SW 1271 (cell line): ENCODE measurements at regions not wholly inside any gene's neighbourhood (a gene's known extent, or its start where the extent isn't known, plus 50 kb on each side); places are given as distances from the start of the nearest gene placed in this dataset.

Source experiments
- DNase-seq, 2 experiments: peaks; one replicate each; lab custom pipeline; 2025; lab: John Stamatoyannopoulos, UW

GRCh38 chr9:135220601-135221575, 133.4 kb downstream of the OLFM1 start:
- DNase-seq: no peak

DNA sequence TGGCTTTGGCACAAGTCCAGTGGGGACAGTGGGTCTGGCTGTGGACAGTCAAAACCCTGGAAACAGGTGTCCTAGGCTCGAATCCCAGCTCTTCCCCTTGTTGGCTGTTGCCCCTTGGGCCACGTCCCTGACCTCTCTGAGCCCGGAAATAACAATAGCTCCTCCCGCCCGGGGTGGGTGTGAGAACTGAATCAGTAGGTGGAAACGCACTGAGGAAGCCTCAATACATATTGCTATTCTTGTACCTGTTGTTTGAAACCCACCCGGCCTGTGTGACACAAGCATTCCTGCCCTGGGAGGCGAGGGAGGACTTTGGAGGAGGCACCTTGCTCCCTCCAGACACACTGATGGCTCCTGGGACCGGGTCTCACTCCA, 134.1 kb downstream of the OLFM1 start:
- DNase-seq: no peak

GRCh38 chr9:135221951-135222631, 134.6 kb downstream of the OLFM1 start:
- DNase-seq: no peak

- DNase-seq: no peak
Observed at GRCh38 chr9:135222881-135223760, 135.7 kb downstream of the OLFM1 start.

GRCh38 chr9:135223831-135224230, 136.4 kb downstream of the OLFM1 start:
- no peak for DNase-seq

GRCh38 chr9:135224286-135224877, 136.9 kb downstream of the OLFM1 start:
- no peak for DNase-seq

- DNase-seq: no peak
Observed at GRCh38 chr9:135224921-135225541, 137.6 kb downstream of the OLFM1 start.

- DNase-seq: no peak
Observed at GRCh38 chr9:135225619-135226228, 138.3 kb downstream of the OLFM1 start.

- no peak for DNase-seq
Observed at GRCh38 chr9:135226369-135227050, 139.0 kb downstream of the OLFM1 start.

DNA sequence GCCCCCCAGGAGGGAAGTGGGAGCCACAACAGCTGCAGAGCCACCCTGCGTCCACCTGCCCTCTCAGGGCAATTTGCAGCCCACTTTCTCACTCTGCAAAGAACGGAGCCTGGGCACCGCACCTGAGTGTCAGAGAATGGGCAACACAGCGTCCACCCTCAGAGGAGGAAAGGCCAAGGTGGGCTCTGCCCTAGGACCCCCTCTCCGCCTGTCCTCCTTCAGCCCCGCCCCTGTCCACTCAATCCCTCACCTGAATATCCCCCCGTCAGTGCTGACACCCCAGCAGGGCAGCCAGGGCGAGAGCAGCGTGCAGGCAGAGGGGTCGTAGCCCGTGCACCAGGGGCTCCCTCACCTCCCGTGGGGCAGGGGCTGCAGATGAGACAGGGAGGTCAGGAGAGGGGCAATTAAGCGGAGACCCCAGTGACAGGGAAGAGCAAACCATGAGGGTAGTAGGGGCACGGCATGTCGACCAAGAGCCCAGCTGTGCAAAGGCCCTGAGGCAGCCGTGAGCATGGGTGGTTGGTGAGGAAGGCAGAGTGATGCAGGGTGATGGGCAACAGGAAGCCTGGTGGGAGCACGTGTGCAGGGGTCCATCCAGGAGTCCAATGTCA, 140.3 kb downstream of the OLFM1 start:
- no peak for DNase-seq

GRCh38 chr9:135228345-135228982, 141.0 kb downstream of the OLFM1 start:
- no peak for DNase-seq

DNA sequence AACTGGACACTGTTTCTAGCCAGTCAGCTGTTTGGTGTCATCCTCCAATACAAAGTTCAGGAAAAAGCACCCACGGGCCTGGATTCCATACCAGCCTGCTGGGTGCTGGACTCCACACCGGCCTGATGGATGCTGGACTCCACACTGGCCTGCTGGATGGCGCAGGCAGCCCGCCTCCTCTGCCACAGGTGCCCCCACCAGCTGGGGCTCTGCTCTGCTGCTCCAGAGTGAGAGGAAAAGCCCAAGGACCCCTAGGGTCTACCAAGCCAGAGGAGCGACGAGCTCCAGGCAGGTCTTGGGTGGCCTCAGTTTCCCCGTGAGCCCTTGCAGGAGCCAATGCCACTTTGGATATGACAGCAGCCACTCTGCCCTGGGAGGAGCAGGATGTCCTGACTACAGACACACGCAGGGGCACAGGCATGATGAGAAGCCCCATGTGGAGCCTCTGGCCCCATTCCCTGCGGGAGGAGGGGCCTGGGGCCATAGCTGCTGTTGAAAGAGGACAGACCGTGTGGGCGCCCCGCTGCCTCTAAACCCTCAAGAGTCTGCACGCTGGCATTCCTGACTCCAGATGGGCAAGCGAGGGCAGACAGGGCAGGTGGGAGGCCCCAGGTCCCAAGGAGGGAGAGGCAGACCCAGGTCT, 141.6 kb downstream of the OLFM1 start:
- no peak for DNase-seq

- DNase-seq: no peak
Observed at GRCh38 chr9:135229701-135230385, 142.4 kb downstream of the OLFM1 start.

GRCh38 chr9:135230386-135230765, 142.9 kb downstream of the OLFM1 start:
- DNase-seq: no peak

GRCh38 chr9:135230817-135231520, 143.5 kb downstream of the OLFM1 start:
- no peak for DNase-seq

DNA sequence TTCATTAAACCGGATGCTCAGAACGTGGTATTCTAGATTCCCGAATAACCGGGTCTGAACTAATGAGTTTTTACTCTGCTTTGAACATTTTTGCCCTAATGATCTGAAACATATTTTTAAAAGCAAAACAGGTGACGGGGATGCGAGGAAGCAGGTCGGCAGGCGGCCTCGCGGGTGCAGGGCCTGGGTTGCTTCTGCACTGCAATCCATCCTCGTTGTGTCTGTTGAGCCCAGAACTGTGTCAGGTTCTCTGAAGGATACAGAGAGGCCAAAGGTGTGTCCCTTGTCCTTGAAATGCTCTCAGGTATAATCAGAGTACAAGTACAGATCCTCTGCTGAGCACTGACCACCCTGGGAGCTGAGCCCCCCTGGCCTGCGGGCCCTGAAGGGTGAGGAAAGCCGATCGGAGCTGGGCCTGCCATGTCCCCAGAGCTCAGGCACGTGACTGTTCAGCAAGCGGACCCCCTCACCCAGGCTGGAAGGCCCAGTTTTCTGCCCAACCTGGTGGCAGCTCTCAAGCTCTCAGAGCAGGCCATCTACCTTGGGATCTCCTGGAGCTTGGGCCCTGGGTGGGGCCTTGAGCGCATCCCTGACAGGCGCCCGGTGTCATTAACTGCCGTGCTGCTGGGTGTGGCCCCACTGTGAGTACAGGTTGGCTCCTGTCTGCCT, 151.8 kb downstream of the OLFM1 start:
- DNase-seq: no peak

- DNase-seq: no peak
Observed at GRCh38 chr9:135239769-135240141, 152.3 kb downstream of the OLFM1 start.
